ENCODE measurements at regions not wholly inside any gene's neighbourhood (a gene's known extent, or its start where the extent isn't known, plus 50 kb on each side); places are given as distances from the start of the nearest gene placed in this dataset.

DNA sequence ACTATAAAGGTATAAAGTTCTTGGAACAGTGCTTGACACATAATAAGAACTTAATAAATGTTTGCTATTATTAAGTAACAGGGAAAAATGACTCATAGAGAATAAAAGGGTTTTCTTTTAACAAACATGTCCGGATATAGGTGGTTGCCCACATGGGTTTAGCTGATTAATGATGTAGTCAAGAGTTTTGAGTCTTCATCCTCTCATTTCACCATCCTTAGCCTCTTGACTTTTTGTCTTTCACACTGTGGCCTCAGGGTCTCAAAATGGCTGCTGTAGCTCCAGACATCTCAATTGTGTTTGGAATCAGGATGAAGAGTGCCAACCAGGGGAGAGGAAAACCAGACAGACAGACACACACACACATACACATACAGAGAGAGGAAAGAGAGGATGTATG is 97.9 kb downstream of the HSPH1 start:
- no peaks in the 10 kb centered on the region for H3K27me3 Mint-ChIP-seq (ENCODE audit: insufficient read depth, unreplicated experiment)
- no peak for DNase-seq (ENCODE audit: unreplicated experiment)
- TF ChIP-seq, protein P1, sequence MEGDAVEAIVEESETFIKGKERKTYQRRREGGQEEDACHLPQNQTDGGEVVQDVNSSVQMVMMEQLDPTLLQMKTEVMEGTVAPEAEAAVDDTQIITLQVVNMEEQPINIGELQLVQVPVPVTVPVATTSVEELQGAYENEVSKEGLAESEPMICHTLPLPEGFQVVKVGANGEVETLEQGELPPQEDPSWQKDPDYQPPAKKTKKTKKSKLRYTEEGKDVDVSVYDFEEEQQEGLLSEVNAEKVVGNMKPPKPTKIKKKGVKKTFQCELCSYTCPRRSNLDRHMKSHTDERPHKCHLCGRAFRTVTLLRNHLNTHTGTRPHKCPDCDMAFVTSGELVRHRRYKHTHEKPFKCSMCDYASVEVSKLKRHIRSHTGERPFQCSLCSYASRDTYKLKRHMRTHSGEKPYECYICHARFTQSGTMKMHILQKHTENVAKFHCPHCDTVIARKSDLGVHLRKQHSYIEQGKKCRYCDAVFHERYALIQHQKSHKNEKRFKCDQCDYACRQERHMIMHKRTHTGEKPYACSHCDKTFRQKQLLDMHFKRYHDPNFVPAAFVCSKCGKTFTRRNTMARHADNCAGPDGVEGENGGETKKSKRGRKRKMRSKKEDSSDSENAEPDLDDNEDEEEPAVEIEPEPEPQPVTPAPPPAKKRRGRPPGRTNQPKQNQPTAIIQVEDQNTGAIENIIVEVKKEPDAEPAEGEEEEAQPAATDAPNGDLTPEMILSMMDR (IDR thresholded peaks at IDR 0.05; ENCODE audit: unreplicated experiment), result no peak
- CTCF ChIA-PET, result interaction anchor here (0.6 kb wide), 1 partner anchor 342 kb away, joined by 3 read pairs; no protein-coding TSS in a partner anchor
- POLR2A ChIA-PET, result no interaction called here
- no peak overlapping the region for H3K27ac Mint-ChIP-seq (ENCODE audit: low read depth, unreplicated experiment)
- H3K9me3 Mint-ChIP-seq (ENCODE audit: unreplicated experiment), result no peaks in the 10 kb centered on the region
- H3K36me3 Mint-ChIP-seq (ENCODE audit: insufficient read depth, unreplicated experiment), result no peaks in the 10 kb centered on the region
- no peak overlapping the region for H3K4me3 Mint-ChIP-seq (ENCODE audit: unreplicated experiment)
- intact Hi-C loops (cut with micrococcal nuclease), result no loop called here
- H3K4me1 Mint-ChIP-seq (ENCODE audit: insufficient read depth, unreplicated experiment), result peaks cover 15% of the 10 kb centered on the region
- no TSS peak for BruUV-seq (replicated peaks)

DNA sequence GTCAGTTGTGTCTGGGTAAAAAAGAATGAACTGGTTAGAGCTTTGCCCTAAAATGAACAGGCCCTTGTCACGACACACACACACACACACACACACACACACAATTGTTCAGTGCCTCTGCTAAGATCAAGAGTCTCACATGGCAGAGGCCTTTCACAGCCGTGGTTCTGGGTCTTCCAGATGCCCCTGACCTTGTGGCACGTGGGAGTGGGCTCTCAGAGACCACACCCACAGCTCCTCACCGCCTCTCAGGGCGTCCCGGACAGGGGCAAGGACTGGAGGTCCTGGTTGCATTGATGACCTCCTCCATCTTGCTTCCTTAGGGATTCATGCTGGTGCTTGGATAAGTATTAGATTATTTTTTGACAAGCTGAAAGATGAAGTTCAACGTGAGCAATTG is 101.0 kb downstream of the HSPH1 start:
- no peak overlapping the region for H3K4me3 Mint-ChIP-seq (ENCODE audit: unreplicated experiment)
- no peaks in the 10 kb centered on the region for H3K9me3 Mint-ChIP-seq (ENCODE audit: unreplicated experiment)
- no peaks in the 10 kb centered on the region for H3K4me1 Mint-ChIP-seq (ENCODE audit: insufficient read depth, unreplicated experiment)
- DNase-seq (ENCODE audit: unreplicated experiment), result no peak
- intact Hi-C loops (cut with micrococcal nuclease), result no loop called here
- CTCF ChIA-PET, result interaction anchor here (1.0 kb wide), 1 partner anchor 16 kb away, joined by 4 read pairs; no protein-coding TSS in a partner anchor
- TF ChIP-seq, protein P1 (IDR thresholded peaks at IDR 0.05; ENCODE audit: unreplicated experiment), result no peak
- POLR2A ChIA-PET, result no interaction called here
- H3K27ac Mint-ChIP-seq (ENCODE audit: low read depth, unreplicated experiment), result no peak overlapping the region
- no peaks in the 10 kb centered on the region for H3K36me3 Mint-ChIP-seq (ENCODE audit: insufficient read depth, unreplicated experiment)
- no TSS peak for BruUV-seq (replicated peaks)
- H3K27me3 Mint-ChIP-seq (ENCODE audit: insufficient read depth, unreplicated experiment), result no peaks in the 10 kb centered on the region

DNA sequence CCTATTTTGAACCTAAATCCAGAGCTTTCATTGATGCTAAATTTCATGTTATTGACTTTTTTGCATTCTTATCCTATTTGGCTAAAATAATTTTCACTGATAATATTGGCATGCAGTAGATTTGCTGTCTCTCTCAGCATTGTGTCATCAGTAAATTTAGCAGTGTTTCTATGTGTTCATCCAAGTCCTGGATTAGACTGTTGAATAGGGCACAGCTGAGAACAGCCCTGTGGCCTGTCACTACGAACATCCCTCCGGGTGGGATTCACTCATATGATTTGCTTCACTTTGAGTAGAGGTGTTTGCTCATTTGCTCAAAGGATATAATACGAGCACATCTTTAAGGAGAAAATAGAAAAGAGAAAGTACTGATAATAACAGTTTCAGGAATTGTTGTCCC is 101.5 kb downstream of the HSPH1 start:
- Mint-ChIP-seq H3K36me3 (ENCODE audit: insufficient read depth, unreplicated experiment) (no peaks in the 10 kb centered on the region), H3K4me3 (ENCODE audit: unreplicated experiment) (no peak overlapping the region), H3K4me1 (ENCODE audit: insufficient read depth, unreplicated experiment) (no peaks in the 10 kb centered on the region), H3K27me3 (ENCODE audit: insufficient read depth, unreplicated experiment) (no peaks in the 10 kb centered on the region), H3K9me3 (ENCODE audit: unreplicated experiment) (no peaks in the 10 kb centered on the region), H3K27ac (ENCODE audit: low read depth, unreplicated experiment) (no peak overlapping the region)
- TF ChIP-seq, protein P1 (IDR thresholded peaks at IDR 0.05; ENCODE audit: unreplicated experiment), result no peak
- DNase-seq (ENCODE audit: unreplicated experiment), result no peak
- ChIA-PET POLR2A (no interaction called here), CTCF (interaction anchor here (0.9 kb wide), 1 partner anchor 16 kb away, joined by 7 read pairs; no protein-coding TSS in a partner anchor)
- intact Hi-C loops (cut with micrococcal nuclease), result no loop called here
- no TSS peak for BruUV-seq (replicated peaks)

DNA sequence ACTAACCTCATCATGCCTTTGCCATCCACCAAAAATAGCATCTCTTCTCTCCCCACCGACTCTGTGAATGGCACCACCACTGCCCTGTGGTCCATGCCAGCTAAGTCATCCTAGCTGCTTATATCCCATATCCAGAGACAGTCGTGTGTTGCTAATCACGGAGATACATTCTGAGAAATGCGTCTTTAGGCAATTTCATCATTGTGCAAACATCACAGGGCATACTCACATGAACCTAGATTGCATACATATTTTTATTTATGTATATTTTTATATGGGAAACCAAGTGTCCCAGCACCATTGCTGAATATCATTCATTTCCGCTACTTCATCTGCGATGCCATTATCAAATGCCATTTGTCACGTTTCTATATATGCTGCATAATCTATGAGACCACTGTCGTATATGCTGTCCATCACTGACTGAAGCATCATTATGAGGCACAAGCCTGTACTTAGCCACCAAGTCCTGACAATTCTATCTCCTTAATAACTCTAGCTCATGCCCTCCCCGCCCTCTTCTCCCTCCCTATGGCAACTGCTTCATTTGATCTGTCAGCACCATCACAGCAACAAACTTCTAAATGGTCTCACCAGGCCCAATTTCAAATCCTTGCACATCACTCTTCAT is 104.2 kb downstream of the HSPH1 start:
- DNase-seq (ENCODE audit: unreplicated experiment), result no peak
- POLR2A ChIA-PET, result no interaction called here
- Mint-ChIP-seq H3K4me1 (ENCODE audit: insufficient read depth, unreplicated experiment) (no peaks in the 10 kb centered on the region), H3K9me3 (ENCODE audit: unreplicated experiment) (no peaks in the 10 kb centered on the region), H3K27ac (ENCODE audit: low read depth, unreplicated experiment) (no peak overlapping the region), H3K27me3 (ENCODE audit: insufficient read depth, unreplicated experiment) (no peaks in the 10 kb centered on the region), H3K36me3 (ENCODE audit: insufficient read depth, unreplicated experiment) (no peaks in the 10 kb centered on the region), H3K4me3 (ENCODE audit: unreplicated experiment) (no peak overlapping the region)
- intact Hi-C loops (cut with micrococcal nuclease), result no loop called here
- BruUV-seq (replicated peaks), result no TSS peak
- CTCF ChIA-PET, result no interaction called here
- TF ChIP-seq, protein P1 (IDR thresholded peaks at IDR 0.05; ENCODE audit: unreplicated experiment), result no peak
